GM12878 (cell line): ENCODE measurements at regions not wholly inside any gene's neighbourhood (a gene's known extent, or its start where the extent isn't known, plus 50 kb on each side); places are given as distances from the start of the nearest gene placed in this dataset.

Experiments used
- ATAC-seq: fragments of 200-7000 bp; cut with Tn5 transposase; 3 replicates; pipeline ENCODE4 v1.9.1; 2020; ENCODE audit warnings: mild to moderate bottlenecking, moderate library complexity
- BruUV-seq: library from RNA; stranded (reverse); fragments of 400-500 nt; replicated peaks from 2 replicates; lab custom pipeline; 2021; lab: Mats Ljungman, UMichigan
- CTCF ChIA-PET: fragments of 300-600 bp; sonication (Branson Sonifier 250); formaldehyde crosslinking; extraction: SDS; loops from one replicate; lab custom pipeline; 2021; ENCODE audit warnings: inconsistent platforms; lab: Yijun Ruan, JAX
- POLR2A ChIA-PET: fragments of 350-600 bp; formaldehyde crosslinking; extraction: SDS; loops from one replicate; lab custom pipeline; 2021; ENCODE audit warnings: inconsistent platforms; lab: Charles Lee
- RAD21 ChIA-PET: fragments of 300-600 bp; sonication (Branson Sonifier 250); formaldehyde crosslinking; loops from one replicate; lab custom pipeline; 2023; ENCODE audit warnings: antibody characterized with exemption; ENCODE audit not compliant: unreplicated experiment; lab: Charles Lee
- SMC1A ChIA-PET: fragments of 300-600 bp; sonication (Branson Sonifier 250); formaldehyde crosslinking; loops from one replicate; lab custom pipeline; 2023; ENCODE audit not compliant: unreplicated experiment, uncharacterized antibody; lab: Charles Lee
- DNase-seq: peaks from one replicate; pipeline ENCODE4 v3.0.0-alpha.2; 2011; ENCODE audit warnings: low read depth, low spot score
- FAIRE-seq: peaks from 3 replicates; lab custom pipeline; 2011; peaks lifted over from hg19 to GRCh38; lab: Jason Lieb, UNC
- H2AFZ ChIP-seq: 2 replicates; pipeline ENCODE4 v1.6.0; 2011; ENCODE audit warnings: low read depth, low read length, control low read depth; ENCODE audit not compliant: control insufficient read depth
- H3K27ac ChIP-seq: 2 replicates; pipeline ENCODE4 v1.5.1; 2011; ENCODE audit warnings: control low read depth; ENCODE audit not compliant: control insufficient read depth, insufficient read depth
- H3K27me3 ChIP-seq, 2 experiments: replicated peaks in 1 of 2; 2 replicates each; pipeline versions ENCODE4 v1.6.0 to v1.6.1; 2011; ENCODE audit warnings: low read length in 1 of 2; ENCODE audit not compliant: control insufficient read depth in 2 of 2, insufficient read depth in 2 of 2
- H3K36me3 ChIP-seq, 2 experiments: 2 replicates each; pipeline ENCODE4 v1.5.1; 2011; ENCODE audit warnings: low read length in 1 of 2; ENCODE audit not compliant: control insufficient read depth in 2 of 2, insufficient read depth in 2 of 2
- H3K4me1 ChIP-seq: 2 replicates; pipeline ENCODE4 v1.6.1; 2011; ENCODE audit warnings: mild to moderate bottlenecking, low read length, moderate library complexity, mixed read lengths; ENCODE audit not compliant: control insufficient read depth, insufficient read depth
- H3K4me2 ChIP-seq: 2 replicates; pipeline ENCODE4 v1.6.0; 2011; ENCODE audit warnings: control low read depth; ENCODE audit not compliant: control insufficient read depth, insufficient read depth
- H3K4me3 ChIP-seq: fragments of 200-600 bp; sonication (generic); 2 replicates; pipeline ENCODE4 v1.5.1; 2016
- H3K79me2 ChIP-seq: 2 replicates; pipeline ENCODE4 v1.6.0; 2011; ENCODE audit warnings: low read length; ENCODE audit not compliant: control insufficient read depth, insufficient read depth
- H3K9ac ChIP-seq: 2 replicates; pipeline ENCODE4 v1.8.0; 2011; ENCODE audit warnings: low read length, control low read depth, mixed read lengths; ENCODE audit not compliant: control insufficient read depth, insufficient read depth
- H3K9me3 ChIP-seq: replicated peaks from 3 replicates; pipeline ENCODE4 v1.5.1; 2011; ENCODE audit warnings: mild to moderate bottlenecking, low read length; ENCODE audit not compliant: control insufficient read depth, insufficient read depth
- H4K20me1 ChIP-seq: 2 replicates; pipeline ENCODE4 v1.6.0; 2011; ENCODE audit not compliant: control insufficient read depth, insufficient read depth
- BMI1 ChIP-seq: fragments of 450-650 bp; IDR thresholded peaks from 2 replicates; pipeline ENCODE4 v1.6.1; 2016; ENCODE audit warnings: mild to moderate bottlenecking, moderate library complexity, borderline replicate concordance
- CBFB ChIP-seq: IDR thresholded peaks from 2 replicates; pipeline ENCODE4 v1.6.1; 2016; ENCODE audit warnings: antibody characterized with exemption, low read depth
- CHD1 ChIP-seq: IDR thresholded peaks from 2 replicates; pipeline ENCODE4 v1.6.1; 2012; ENCODE audit warnings: low read depth, low read length, improper control_type of control experiment
- CREB1 ChIP-seq: IDR thresholded peaks from 2 replicates; pipeline ENCODE4 v1.6.1; 2012; ENCODE audit warnings: low read depth, mild to moderate bottlenecking, inconsistent platforms
- FOS ChIP-seq: IDR thresholded peaks from 3 replicates; pipeline ENCODE4 v1.6.1; 2011; ENCODE audit warnings: borderline replicate concordance; ENCODE audit not compliant: insufficient read length; ENCODE audit errors: extremely low read depth
- MXI1 ChIP-seq: fragments of 150-350 bp; IDR thresholded peaks from 2 replicates; pipeline ENCODE4 v1.6.1; 2011; ENCODE audit warnings: low read depth, mild to moderate bottlenecking, inconsistent platforms, low read length, improper control_type of control experiment
- NFYB ChIP-seq: IDR thresholded peaks from 2 replicates; pipeline ENCODE4 v1.6.1; 2011; ENCODE audit warnings: low read depth, mild to moderate bottlenecking, low read length, improper control_type of control experiment, moderate library complexity; ENCODE audit not compliant: insufficient read depth
- PAX5 ChIP-seq: IDR thresholded peaks from 2 replicates; pipeline ENCODE4 v1.6.1; 2011; ENCODE audit warnings: low read depth, low read length, borderline replicate concordance
- RFX5 ChIP-seq: IDR thresholded peaks from 2 replicates; pipeline ENCODE4 v1.6.1; 2011; ENCODE audit warnings: low read depth, low read length, improper control_type of control experiment
- SIN3A ChIP-seq: IDR thresholded peaks from 2 replicates; pipeline ENCODE4 v1.6.1; 2012; ENCODE audit warnings: low read depth, low read length, improper control_type of control experiment
- STAT3 ChIP-seq: IDR thresholded peaks from 2 replicates; pipeline ENCODE4 v1.6.1; 2011; ENCODE audit warnings: low read depth, low read length, improper control_type of control experiment
- YBX1 ChIP-seq: fragments of 450-650 bp; IDR thresholded peaks from 2 replicates; pipeline ENCODE4 v1.6.1; 2016; ENCODE audit warnings: antibody characterized with exemption
- ZZZ3 ChIP-seq: IDR thresholded peaks from 2 replicates; pipeline ENCODE4 v1.6.1; 2011; ENCODE audit warnings: low read depth; ENCODE audit not compliant: control insufficient read depth, insufficient read length
- WGBS: methylation state at CpG from one replicate; pipeline ENCODE4 v1.1.6; 2016; ENCODE audit warnings: low lambda C conversion rate; ENCODE audit not compliant: insufficient replicate concordance, insufficient coverage; ENCODE audit errors: missing lambda C conversion rate; 5-methylcytosine and 5-hydroxymethylcytosine counted together
- in situ Hi-C: fragments of 300-500 bp; cut with MboI; formaldehyde crosslinking; loops from 9 replicates; pipeline ENCODE4 v1.14.3; 2018; ENCODE audit warnings: mixed read lengths
- intact Hi-C: fragments of 100-400 bp; cut with micrococcal nuclease; formaldehyde crosslinking; loops from one replicate; pipeline ENCODE4 v1.14.2; 2022; ENCODE audit not compliant: unreplicated experiment
- TF ChIP-seq, protein P1 (sequence below): fragments of 450-650 bp; IDR thresholded peaks from 2 replicates; pipeline ENCODE4 v1.6.1; 2017; ENCODE audit warnings: mild to moderate bottlenecking, low read depth, inconsistent platforms; ENCODE audit not compliant: poor library complexity, severe bottlenecking
- TF ChIP-seq, protein P2 (sequence below): fragments of 450-650 bp; IDR thresholded peaks from 2 replicates; pipeline ENCODE4 v1.6.1; 2017; ENCODE audit warnings: antibody characterized with exemption, mild to moderate bottlenecking, moderate library complexity
- TF ChIP-seq, protein P3 (sequence below): fragments of 450-650 bp; IDR thresholded peaks from 2 replicates; pipeline ENCODE4 v1.6.1; 2017; ENCODE audit warnings: borderline replicate concordance
- TF ChIP-seq, protein P4 (sequence below): fragments of 450-650 bp; IDR thresholded peaks from 2 replicates; pipeline ENCODE4 v1.6.1; 2018; ENCODE audit warnings: borderline replicate concordance, mild to moderate bottlenecking; ENCODE audit not compliant: partially characterized antibody

DNA sequence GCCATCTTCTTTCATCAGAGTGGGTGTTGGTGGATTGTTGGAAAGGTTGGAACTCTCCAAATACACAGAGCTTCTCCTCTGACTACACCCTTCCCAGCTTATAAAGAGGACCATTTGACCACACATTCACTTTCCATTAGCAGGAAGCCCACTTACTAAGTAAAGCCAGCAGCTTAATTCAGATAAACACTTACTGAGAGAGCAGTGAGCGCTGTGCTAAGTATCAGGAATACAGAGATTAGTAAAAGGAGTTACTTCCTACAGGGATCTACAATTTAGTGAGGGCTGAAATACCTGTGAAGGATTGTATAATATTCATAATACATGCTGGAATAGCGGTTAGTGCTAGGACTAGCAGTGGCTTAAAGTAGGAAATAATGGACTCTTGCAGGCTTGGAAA lies 343.0 kb downstream of the NYAP2 start:
- RAD21 ChIA-PET = no interaction called here
- no peak for DNase-seq
- intact Hi-C loops = no loop called here
- no peak for ATAC-seq
- H3K9me3 ChIP-seq = no peaks in the 10 kb centered on the region
- TF ChIP-seq, protein P1, sequence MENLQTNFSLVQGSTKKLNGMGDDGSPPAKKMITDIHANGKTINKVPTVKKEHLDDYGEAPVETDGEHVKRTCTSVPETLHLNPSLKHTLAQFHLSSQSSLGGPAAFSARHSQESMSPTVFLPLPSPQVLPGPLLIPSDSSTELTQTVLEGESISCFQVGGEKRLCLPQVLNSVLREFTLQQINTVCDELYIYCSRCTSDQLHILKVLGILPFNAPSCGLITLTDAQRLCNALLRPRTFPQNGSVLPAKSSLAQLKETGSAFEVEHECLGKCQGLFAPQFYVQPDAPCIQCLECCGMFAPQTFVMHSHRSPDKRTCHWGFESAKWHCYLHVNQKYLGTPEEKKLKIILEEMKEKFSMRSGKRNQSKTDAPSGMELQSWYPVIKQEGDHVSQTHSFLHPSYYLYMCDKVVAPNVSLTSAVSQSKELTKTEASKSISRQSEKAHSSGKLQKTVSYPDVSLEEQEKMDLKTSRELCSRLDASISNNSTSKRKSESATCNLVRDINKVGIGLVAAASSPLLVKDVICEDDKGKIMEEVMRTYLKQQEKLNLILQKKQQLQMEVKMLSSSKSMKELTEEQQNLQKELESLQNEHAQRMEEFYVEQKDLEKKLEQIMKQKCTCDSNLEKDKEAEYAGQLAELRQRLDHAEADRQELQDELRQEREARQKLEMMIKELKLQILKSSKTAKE = no peak
- TF ChIP-seq MXI1 (no peak), FOS (no peak), BMI1 (no peak), STAT3 (no peak), PAX5 (no peak), CBFB (no peak), RFX5 (no peak), NFYB (no peak), SIN3A (no peak), CHD1 (no peak), CREB1 (no peak), YBX1 (no peak), ZZZ3 (no peak)
- TF ChIP-seq, protein P2, sequence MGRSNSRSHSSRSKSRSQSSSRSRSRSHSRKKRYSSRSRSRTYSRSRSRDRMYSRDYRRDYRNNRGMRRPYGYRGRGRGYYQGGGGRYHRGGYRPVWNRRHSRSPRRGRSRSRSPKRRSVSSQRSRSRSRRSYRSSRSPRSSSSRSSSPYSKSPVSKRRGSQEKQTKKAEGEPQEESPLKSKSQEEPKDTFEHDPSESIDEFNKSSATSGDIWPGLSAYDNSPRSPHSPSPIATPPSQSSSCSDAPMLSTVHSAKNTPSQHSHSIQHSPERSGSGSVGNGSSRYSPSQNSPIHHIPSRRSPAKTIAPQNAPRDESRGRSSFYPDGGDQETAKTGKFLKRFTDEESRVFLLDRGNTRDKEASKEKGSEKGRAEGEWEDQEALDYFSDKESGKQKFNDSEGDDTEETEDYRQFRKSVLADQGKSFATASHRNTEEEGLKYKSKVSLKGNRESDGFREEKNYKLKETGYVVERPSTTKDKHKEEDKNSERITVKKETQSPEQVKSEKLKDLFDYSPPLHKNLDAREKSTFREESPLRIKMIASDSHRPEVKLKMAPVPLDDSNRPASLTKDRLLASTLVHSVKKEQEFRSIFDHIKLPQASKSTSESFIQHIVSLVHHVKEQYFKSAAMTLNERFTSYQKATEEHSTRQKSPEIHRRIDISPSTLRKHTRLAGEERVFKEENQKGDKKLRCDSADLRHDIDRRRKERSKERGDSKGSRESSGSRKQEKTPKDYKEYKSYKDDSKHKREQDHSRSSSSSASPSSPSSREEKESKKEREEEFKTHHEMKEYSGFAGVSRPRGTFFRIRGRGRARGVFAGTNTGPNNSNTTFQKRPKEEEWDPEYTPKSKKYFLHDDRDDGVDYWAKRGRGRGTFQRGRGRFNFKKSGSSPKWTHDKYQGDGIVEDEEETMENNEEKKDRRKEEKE = no peak
- TF ChIP-seq, protein P3, sequence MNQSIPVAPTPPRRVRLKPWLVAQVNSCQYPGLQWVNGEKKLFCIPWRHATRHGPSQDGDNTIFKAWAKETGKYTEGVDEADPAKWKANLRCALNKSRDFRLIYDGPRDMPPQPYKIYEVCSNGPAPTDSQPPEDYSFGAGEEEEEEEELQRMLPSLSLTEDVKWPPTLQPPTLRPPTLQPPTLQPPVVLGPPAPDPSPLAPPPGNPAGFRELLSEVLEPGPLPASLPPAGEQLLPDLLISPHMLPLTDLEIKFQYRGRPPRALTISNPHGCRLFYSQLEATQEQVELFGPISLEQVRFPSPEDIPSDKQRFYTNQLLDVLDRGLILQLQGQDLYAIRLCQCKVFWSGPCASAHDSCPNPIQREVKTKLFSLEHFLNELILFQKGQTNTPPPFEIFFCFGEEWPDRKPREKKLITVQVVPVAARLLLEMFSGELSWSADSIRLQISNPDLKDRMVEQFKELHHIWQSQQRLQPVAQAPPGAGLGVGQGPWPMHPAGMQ = no peak
- TF ChIP-seq, protein P4, sequence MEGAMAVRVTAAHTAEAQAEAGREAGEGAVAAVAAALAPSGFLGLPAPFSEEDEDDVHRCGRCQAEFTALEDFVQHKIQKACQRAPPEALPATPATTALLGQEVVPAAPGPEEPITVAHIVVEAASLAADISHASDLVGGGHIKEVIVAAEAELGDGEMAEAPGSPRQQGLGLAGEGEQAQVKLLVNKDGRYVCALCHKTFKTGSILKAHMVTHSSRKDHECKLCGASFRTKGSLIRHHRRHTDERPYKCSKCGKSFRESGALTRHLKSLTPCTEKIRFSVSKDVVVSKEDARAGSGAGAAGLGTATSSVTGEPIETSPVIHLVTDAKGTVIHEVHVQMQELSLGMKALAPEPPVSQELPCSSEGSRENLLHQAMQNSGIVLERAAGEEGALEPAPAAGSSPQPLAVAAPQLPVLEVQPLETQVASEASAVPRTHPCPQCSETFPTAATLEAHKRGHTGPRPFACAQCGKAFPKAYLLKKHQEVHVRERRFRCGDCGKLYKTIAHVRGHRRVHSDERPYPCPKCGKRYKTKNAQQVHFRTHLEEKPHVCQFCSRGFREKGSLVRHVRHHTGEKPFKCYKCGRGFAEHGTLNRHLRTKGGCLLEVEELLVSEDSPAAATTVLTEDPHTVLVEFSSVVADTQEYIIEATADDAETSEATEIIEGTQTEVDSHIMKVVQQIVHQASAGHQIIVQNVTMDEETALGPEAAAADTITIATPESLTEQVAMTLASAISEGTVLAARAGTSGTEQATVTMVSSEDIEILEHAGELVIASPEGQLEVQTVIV = no peak
- TF ChIP-seq, all 136 proteins: peak for 0
- ChIA-PET CTCF (interaction anchor here (0.7 to 1.3 kb wide), 2 partner anchors 10 to 23 kb away, joined by 3 to 5 read pairs; no protein-coding TSS in a partner anchor), POLR2A (no interaction called here), SMC1A (interaction anchor here (1.1 kb wide), 1 partner anchor 20 kb away, joined by 4 read pairs; no protein-coding TSS in a partner anchor)
- H3K79me2 ChIP-seq = no peaks in the 10 kb centered on the region
- no peaks in the 10 kb centered on the region for H3K4me1 ChIP-seq
- no peak for FAIRE-seq
- H3K36me3 ChIP-seq = no peaks in the 10 kb centered on the region
- no peaks in the 10 kb centered on the region for H4K20me1 ChIP-seq
- in situ Hi-C loops = no loop called here
- H3K27ac ChIP-seq = no peak overlapping the region
- no peaks in the 10 kb centered on the region for H3K27me3 ChIP-seq
- WGBS = 0% methylated on average over 2 of the region's 2 CpGs
- H3K9ac ChIP-seq = no peak overlapping the region
- no TSS peak for BruUV-seq
- no peak overlapping the region for H3K4me3 ChIP-seq
- no peak overlapping the region for H3K4me2 ChIP-seq
- no peak overlapping the region for H2AFZ ChIP-seq
